ENCODE measurements at regions not wholly inside any gene's neighbourhood (a gene's known extent, or its start where the extent isn't known, plus 50 kb on each side); places are given as distances from the start of the nearest gene placed in this dataset.

DNA sequence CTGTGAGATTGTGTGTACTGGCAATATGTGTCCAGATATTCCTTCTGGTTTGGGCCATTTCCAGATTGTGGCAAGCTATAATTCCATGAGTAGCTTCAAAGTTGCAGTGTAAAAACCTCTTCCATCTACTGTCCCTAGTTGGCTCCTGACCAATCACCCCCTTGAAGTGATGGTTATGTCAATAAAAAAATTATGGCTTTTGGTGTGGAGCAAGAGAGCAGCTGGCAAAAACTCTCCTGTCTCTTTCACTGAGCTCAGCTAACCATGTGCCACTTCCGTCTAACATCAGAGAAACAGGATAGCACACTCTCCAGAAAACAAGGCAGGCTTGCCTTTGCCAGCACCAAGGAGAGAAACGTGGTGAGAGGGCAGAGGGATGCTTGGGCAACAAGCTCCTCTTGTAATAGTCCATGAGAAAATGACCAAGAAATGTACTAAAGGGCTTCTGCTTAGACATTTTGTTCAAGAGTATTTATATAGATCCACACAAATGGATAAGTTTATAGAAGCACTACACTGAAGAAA lies 914.4 kb upstream of the SEMA6A start:
- H3K9me3 Mint-ChIP-seq, result peaks cover 9% of the 10 kb centered on the region
- no peak overlapping the region for H3K4me3 Mint-ChIP-seq
- H3K4me1 Mint-ChIP-seq, result peaks cover 2% of the 10 kb centered on the region; the same call in 1 of the 2 replicates
- DNase-seq (ENCODE audit: low spot score), result no peak
- no peaks in the 10 kb centered on the region for H3K27me3 Mint-ChIP-seq (ENCODE audit: low read depth)
- CTCF ChIA-PET, result no interaction called here
- no peak overlapping the region for H3K27ac Mint-ChIP-seq
- no peak for TF ChIP-seq ZNF317 (CRISPR knock-in tag; IDR thresholded peaks at IDR 0.05; ENCODE audit: borderline replicate concordance, low read depth)
- TF ChIP-seq ZNF512 (CRISPR knock-in tag; IDR thresholded peaks at IDR 0.05; ENCODE audit: borderline replicate concordance), result no peak
- no peak for TF ChIP-seq PRRX2 (CRISPR knock-in tag; IDR thresholded peaks at IDR 0.05)
- TF ChIP-seq, protein P1, sequence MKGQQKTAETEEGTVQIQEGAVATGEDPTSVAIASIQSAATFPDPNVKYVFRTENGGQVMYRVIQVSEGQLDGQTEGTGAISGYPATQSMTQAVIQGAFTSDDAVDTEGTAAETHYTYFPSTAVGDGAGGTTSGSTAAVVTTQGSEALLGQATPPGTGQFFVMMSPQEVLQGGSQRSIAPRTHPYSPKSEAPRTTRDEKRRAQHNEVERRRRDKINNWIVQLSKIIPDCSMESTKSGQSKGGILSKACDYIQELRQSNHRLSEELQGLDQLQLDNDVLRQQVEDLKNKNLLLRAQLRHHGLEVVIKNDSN (CRISPR knock-in tag; IDR thresholded peaks at IDR 0.05), result no peak
- TF ChIP-seq JAZF1 (CRISPR knock-in tag; IDR thresholded peaks at IDR 0.05), result no peak
- POLR2A ChIA-PET, result no interaction called here
- no peaks in the 10 kb centered on the region for H3K36me3 Mint-ChIP-seq
- no peak for ATAC-seq

DNA sequence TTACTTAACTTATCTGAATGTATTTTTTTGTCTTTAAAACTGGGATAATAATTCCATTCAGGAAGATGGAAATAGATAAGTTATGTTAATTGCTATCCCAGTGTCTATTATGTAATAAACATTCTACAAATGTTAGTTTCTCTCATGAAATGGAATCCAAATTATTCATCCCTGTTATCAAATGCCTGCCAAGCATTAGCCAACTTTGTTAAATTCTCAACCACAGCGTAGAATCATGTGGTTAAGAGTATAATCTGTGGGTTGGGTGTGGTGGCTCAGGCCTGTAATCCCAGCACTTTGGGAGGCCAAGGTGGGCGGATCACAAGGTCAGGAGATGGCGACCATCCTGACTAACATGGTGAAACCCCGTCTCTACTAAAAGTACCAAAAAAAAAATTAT lies 912.9 kb upstream of the SEMA6A start:
- H3K36me3 Mint-ChIP-seq, result no peaks in the 10 kb centered on the region
- no peak overlapping the region for H3K4me3 Mint-ChIP-seq
- CTCF ChIA-PET, result interaction anchor here (1.0 kb wide), 1 partner anchor 33 kb away, joined by 4 read pairs; no protein-coding TSS in a partner anchor
- H3K27me3 Mint-ChIP-seq (ENCODE audit: low read depth), result no peaks in the 10 kb centered on the region
- POLR2A ChIA-PET, result no interaction called here
- peaks cover 5% of the 10 kb centered on the region for H3K9me3 Mint-ChIP-seq
- H3K4me1 Mint-ChIP-seq, result peaks cover 2% of the 10 kb centered on the region; the same call in 1 of the 2 replicates
- no peak overlapping the region for H3K27ac Mint-ChIP-seq
- no peak for TF ChIP-seq ZNF423 (CRISPR knock-in tag; IDR thresholded peaks at IDR 0.05)
- TF ChIP-seq RELA (CRISPR knock-in tag; IDR thresholded peaks at IDR 0.05; ENCODE audit: borderline replicate concordance), result no peak
- TF ChIP-seq ETV6 (CRISPR knock-in tag; IDR thresholded peaks at IDR 0.05), result no peak
- no peak for TF ChIP-seq RORB (CRISPR knock-in tag; IDR thresholded peaks at IDR 0.05)
- TF ChIP-seq ZNF416 (CRISPR knock-in tag; IDR thresholded peaks at IDR 0.05), result no peak
- no peak for TF ChIP-seq SMAD4 (CRISPR knock-in tag; IDR thresholded peaks at IDR 0.05)
- TF ChIP-seq NR2C2 (CRISPR knock-in tag; IDR thresholded peaks at IDR 0.05), result no peak
- no peak for TF ChIP-seq ZNF317 (CRISPR knock-in tag; IDR thresholded peaks at IDR 0.05; ENCODE audit: borderline replicate concordance, low read depth)
- no peak for TF ChIP-seq TEAD4 (CRISPR knock-in tag; IDR thresholded peaks at IDR 0.05)
- TF ChIP-seq, protein P2, sequence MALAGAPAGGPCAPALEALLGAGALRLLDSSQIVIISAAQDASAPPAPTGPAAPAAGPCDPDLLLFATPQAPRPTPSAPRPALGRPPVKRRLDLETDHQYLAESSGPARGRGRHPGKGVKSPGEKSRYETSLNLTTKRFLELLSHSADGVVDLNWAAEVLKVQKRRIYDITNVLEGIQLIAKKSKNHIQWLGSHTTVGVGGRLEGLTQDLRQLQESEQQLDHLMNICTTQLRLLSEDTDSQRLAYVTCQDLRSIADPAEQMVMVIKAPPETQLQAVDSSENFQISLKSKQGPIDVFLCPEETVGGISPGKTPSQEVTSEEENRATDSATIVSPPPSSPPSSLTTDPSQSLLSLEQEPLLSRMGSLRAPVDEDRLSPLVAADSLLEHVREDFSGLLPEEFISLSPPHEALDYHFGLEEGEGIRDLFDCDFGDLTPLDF (CRISPR knock-in tag; IDR thresholded peaks at IDR 0.05), result no peak
- no peak for TF ChIP-seq MLX (CRISPR knock-in tag; IDR thresholded peaks at IDR 0.05)
- no peak for TF ChIP-seq ATF1 (CRISPR knock-in tag; IDR thresholded peaks at IDR 0.05)
- TF ChIP-seq, protein P3, sequence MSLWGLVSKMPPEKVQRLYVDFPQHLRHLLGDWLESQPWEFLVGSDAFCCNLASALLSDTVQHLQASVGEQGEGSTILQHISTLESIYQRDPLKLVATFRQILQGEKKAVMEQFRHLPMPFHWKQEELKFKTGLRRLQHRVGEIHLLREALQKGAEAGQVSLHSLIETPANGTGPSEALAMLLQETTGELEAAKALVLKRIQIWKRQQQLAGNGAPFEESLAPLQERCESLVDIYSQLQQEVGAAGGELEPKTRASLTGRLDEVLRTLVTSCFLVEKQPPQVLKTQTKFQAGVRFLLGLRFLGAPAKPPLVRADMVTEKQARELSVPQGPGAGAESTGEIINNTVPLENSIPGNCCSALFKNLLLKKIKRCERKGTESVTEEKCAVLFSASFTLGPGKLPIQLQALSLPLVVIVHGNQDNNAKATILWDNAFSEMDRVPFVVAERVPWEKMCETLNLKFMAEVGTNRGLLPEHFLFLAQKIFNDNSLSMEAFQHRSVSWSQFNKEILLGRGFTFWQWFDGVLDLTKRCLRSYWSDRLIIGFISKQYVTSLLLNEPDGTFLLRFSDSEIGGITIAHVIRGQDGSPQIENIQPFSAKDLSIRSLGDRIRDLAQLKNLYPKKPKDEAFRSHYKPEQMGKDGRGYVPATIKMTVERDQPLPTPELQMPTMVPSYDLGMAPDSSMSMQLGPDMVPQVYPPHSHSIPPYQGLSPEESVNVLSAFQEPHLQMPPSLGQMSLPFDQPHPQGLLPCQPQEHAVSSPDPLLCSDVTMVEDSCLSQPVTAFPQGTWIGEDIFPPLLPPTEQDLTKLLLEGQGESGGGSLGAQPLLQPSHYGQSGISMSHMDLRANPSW (CRISPR knock-in tag; conservative IDR thresholded peaks at IDR 0.05; ENCODE audit: low read depth), result no peak
- TF ChIP-seq, protein P4, sequence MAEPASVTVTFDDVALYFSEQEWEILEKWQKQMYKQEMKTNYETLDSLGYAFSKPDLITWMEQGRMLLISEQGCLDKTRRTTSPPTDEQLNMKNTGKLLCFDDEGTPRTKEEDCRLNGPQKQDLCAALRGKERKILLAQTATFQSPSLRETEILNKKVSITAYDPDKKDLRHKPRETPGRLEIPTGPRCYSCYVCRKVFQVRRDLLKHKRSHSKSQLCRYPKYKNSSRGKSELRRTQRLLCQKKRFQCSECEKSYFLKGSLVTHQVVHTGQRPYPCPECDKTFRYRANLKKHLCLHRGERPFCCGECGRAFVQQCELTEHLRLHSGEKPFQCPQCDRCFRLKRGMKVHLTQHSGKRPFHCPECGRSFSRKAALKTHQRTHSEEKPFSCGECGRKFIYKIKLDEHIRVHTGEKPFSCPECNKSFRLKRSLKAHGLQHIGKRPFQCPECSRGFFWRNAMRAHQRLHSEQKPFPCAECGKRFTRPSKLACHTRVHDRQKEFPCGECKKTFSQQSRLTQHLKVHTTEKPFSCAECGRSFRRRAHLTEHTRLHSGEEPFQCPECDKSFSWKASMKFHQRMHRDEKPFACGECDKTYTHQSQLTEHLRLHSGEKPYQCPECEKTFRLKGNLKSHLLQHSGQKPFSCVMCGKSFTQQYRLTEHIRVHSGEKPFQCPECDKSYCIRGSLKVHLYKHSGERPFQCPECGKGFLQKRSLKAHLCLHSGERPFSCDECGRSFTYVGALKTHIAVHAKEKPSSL (CRISPR knock-in tag; conservative IDR thresholded peaks at IDR 0.05), result no peak
- TF ChIP-seq PRDM15 (CRISPR knock-in tag; IDR thresholded peaks at IDR 0.05), result no peak
- TF ChIP-seq NR1H2 (CRISPR knock-in tag; IDR thresholded peaks at IDR 0.05), result no peak
- no peak for TF ChIP-seq TEAD1 (CRISPR knock-in tag; IDR thresholded peaks at IDR 0.05)
- no peak for ATAC-seq
- DNase-seq (ENCODE audit: low spot score), result no peak
